ENCODE measurements at regions not wholly inside any gene's neighbourhood (a gene's known extent, or its start where the extent isn't known, plus 50 kb on each side); places are given as distances from the start of the nearest gene placed in this dataset.

DNA sequence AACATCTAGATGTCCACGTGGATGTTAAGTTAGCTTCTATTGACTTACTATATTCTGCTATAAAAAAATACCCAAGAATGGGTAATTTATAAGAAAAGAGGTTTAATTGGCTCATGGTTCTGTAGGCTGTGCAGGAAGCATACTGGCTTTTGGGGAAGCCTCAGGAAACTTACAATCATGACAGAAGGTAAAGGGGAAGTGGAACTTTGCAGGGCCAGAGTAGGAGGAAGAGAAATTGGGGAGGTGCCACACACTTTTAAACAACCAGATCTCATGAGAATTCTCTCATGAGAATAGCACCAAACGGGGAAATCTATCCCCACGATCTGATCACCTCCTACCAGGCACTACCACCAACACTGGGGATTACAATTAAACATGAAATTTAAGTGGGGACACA, 689.3 kb downstream of the METTL15 start:
- Histone ChIP-seq H3K79me2 (ENCODE audit: control insufficient read depth, insufficient read depth, low read length) (peaks cover 7% of the 10 kb centered on the region), H3K36me3 (ENCODE audit: control insufficient read depth in 2 of 2, extremely low read depth in 1 of 2, insufficient read depth in 2 of 2, low read length in 2 of 2) (no peaks in the 10 kb centered on the region), H3K27me3 (ENCODE audit: control insufficient read depth in 2 of 2, insufficient read depth in 2 of 2, low read length in 2 of 2) (no peaks in the 10 kb centered on the region), H2AFZ (ENCODE audit: low read depth, low read length) (no peak overlapping the region), H3K9me1 (replicated peaks; ENCODE audit: control insufficient read depth, extremely low read depth, insufficient read depth, low read length) (no peaks in the 10 kb centered on the region), H4K20me1 (replicated peaks; ENCODE audit: control insufficient read depth, extremely low read depth, insufficient read depth, low read length) (no peaks in the 10 kb centered on the region), H3K4me1 (ENCODE audit: control insufficient read depth, extremely low read depth, insufficient read depth, low read length) (peaks cover 34% of the 10 kb centered on the region), H3K9ac (replicated peaks; ENCODE audit: extremely low read depth, insufficient read depth, low read length) (no peak overlapping the region), H3K4me2 (ENCODE audit: insufficient read depth, low read length) (no peak overlapping the region), H3K4me3 (replicated peaks in 1 of 3; ENCODE audit: insufficient read depth in 1 of 3, low read depth in 1 of 3, low read length in 3 of 3) (no peak overlapping the region), H3K9me3 (replicated peaks; ENCODE audit: control insufficient read depth, insufficient read depth, low read length) (no peaks in the 10 kb centered on the region), H3K27ac (ENCODE audit: insufficient read depth, low read depth, low read length) (peak overlapping the region; percentile 74)
- DNase-seq (ENCODE audit: low read depth, low spot score) (no peak), FAIRE-seq (no peak)
- intact Hi-C loops (cut with micrococcal nuclease) (no loop called here), dilution Hi-C loops (cut with MboI; ENCODE audit: extremely low pct_ligation_motif_present, low sequenced_read_pairs) (no loop called here)
- ChIA-PET CTCF (interaction anchor here (1.6 kb wide), 1 partner anchor 362 kb away, joined by 5 read pairs; no protein-coding TSS in a partner anchor), POLR2A (no interaction called here)
- no peak for TF ChIP-seq GATA2 (IDR thresholded peaks at IDR 0.05; ENCODE audit: insufficient read depth, insufficient read length, low read depth, low read length)
- TF ChIP-seq, protein P1, sequence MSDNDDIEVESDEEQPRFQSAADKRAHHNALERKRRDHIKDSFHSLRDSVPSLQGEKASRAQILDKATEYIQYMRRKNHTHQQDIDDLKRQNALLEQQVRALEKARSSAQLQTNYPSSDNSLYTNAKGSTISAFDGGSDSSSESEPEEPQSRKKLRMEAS (IDR thresholded peaks at IDR 0.05; ENCODE audit: insufficient read depth, insufficient read length) = no peak
- TF ChIP-seq CTCF (IDR thresholded peaks at IDR 0.05; ENCODE audit: extremely low read depth in 1 of 2, insufficient read depth in 1 of 2, low read depth in 1 of 2, low read length in 2 of 2) = no peak
- TF ChIP-seq JUN (IDR thresholded peaks at IDR 0.05; ENCODE audit: borderline replicate concordance, insufficient read depth, insufficient read length, low read depth) = no peak
- no peak for TF ChIP-seq POLR2AphosphoS5 (IDR thresholded peaks at IDR 0.05; ENCODE audit: insufficient read depth, low read depth, low read length)
- TF ChIP-seq POLR2A (IDR thresholded peaks at IDR 0.05; ENCODE audit: low read depth, low read length) = no peak
- TF ChIP-seq EZH2 (IDR thresholded peaks at IDR 0.05; ENCODE audit: borderline replicate concordance, low read depth, low read length, severe bottlenecking) = no peak
- TF ChIP-seq FOS (IDR thresholded peaks at IDR 0.05; ENCODE audit: borderline replicate concordance, insufficient read depth, low read length) = no peak
- no peak for TF ChIP-seq MYC (IDR thresholded peaks at IDR 0.05; ENCODE audit: low read depth, low read length)
- no TSS peak for BruUV-seq (replicated peaks)
